ENCODE measurements at regions not wholly inside any gene's neighbourhood (a gene's known extent, or its start where the extent isn't known, plus 50 kb on each side); places are given as distances from the start of the nearest gene placed in this dataset.

DNA sequence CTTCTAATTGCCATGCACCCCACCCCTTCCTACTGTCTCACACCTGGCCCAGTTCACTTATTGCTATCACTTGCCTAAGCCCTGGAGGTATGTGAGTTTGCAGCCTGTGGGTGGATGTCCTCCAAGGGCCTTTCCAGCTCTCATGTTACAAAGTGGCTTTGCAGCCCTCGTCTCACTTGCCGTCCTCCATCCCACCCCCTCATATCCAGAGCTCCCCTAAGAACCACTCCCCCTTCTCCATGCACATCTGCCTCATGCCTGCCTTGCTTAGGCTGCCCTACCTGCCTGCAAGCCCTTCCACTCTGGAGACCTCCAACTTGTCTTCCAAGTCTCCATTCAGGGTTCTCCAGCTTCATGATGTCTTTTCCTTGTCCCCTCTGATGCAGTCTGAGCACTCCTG, 119.4 kb upstream of the NLRP1 start:
- Histone ChIP-seq H3K27ac (ENCODE audit: low read depth, low read length) (no peak overlapping the region), H3K4me2 (ENCODE audit: low read depth, low read length, poor library complexity, severe bottlenecking) (no peak overlapping the region), H3K79me2 (ENCODE audit: insufficient read depth, low read length) (no peaks in the 10 kb centered on the region), H3F3A (ENCODE audit: insufficient read depth) (no peaks in the 10 kb centered on the region), H3K9me3 (ENCODE audit: insufficient read depth, low read length) (no peaks in the 10 kb centered on the region), H4K20me1 (ENCODE audit: low read depth, low read length) (no peaks in the 10 kb centered on the region), H2AFZ (ENCODE audit: low read depth, low read length, severe bottlenecking) (no peak overlapping the region), H3K4me3 (ENCODE audit: insufficient read depth, low read length, poor library complexity, severe bottlenecking) (no peak overlapping the region), H3K36me3 (ENCODE audit: low read length) (no peaks in the 10 kb centered on the region), H3K27me3 (ENCODE audit: low read length) (no peaks in the 10 kb centered on the region), H3K9me2 (replicated peaks; ENCODE audit: insufficient read depth, low read length) (no peaks in the 10 kb centered on the region), H3K9ac (ENCODE audit: low read length) (no peak overlapping the region)
- TF ChIP-seq, protein P1, sequence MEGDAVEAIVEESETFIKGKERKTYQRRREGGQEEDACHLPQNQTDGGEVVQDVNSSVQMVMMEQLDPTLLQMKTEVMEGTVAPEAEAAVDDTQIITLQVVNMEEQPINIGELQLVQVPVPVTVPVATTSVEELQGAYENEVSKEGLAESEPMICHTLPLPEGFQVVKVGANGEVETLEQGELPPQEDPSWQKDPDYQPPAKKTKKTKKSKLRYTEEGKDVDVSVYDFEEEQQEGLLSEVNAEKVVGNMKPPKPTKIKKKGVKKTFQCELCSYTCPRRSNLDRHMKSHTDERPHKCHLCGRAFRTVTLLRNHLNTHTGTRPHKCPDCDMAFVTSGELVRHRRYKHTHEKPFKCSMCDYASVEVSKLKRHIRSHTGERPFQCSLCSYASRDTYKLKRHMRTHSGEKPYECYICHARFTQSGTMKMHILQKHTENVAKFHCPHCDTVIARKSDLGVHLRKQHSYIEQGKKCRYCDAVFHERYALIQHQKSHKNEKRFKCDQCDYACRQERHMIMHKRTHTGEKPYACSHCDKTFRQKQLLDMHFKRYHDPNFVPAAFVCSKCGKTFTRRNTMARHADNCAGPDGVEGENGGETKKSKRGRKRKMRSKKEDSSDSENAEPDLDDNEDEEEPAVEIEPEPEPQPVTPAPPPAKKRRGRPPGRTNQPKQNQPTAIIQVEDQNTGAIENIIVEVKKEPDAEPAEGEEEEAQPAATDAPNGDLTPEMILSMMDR (IDR thresholded peaks at IDR 0.05; ENCODE audit: insufficient read depth, low read length, poor library complexity, severe bottlenecking): no peak

DNA sequence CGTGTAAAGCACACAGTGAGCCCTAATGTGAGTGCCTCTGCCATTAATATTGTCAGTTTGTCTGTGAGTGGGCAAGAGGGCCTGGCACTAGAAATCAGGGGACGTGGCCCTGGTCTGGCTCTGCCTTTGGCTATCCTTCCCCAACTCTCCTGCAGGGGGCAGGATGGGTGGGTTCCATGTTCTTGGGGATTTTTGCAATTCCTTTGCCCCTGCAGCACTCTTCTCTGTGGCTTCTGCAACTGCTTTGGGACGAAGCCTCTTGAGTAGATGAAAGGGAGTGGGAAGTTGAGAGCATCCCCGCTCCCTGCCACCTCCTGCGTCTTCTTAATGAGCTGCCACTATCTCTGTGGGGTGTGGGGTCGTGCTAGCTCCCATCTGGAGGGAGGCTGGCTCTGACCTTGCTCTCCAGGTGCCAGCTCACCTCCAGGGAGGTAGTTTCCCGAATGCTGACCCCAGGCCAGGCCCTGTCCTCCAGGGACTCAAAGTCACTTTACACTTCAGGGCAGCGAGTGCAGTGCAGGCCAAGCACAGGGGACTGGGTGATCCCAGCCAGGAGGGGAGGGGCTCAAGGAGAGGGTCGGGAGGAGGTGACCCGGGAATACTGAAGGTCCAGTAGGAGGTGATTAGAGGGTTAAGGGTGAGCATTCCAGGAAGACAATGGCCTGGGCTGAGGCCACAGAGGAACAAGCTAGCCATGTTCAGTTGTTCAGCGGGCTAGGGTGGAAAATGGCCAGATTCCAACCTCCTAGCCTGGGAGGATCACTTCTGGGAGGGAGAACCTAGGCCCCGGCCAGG, 121.0 kb upstream of the NLRP1 start:
- no peaks in the 10 kb centered on the region for H3K9me3 ChIP-seq (ENCODE audit: insufficient read depth, low read length)
- no peaks in the 10 kb centered on the region for H3K9me2 ChIP-seq (replicated peaks; ENCODE audit: insufficient read depth, low read length)
- H3K4me3 ChIP-seq (ENCODE audit: insufficient read depth, low read length, poor library complexity, severe bottlenecking): no peak overlapping the region
- TF ChIP-seq EZH2phosphoT487 (conservative IDR thresholded peaks at IDR 0.05; ENCODE audit: low read length): no peak
- TF ChIP-seq, protein P1 (IDR thresholded peaks at IDR 0.05; ENCODE audit: insufficient read depth, low read length, poor library complexity, severe bottlenecking): no peak
- no peaks in the 10 kb centered on the region for H3K36me3 ChIP-seq (ENCODE audit: low read length)
- H3K4me2 ChIP-seq (ENCODE audit: low read depth, low read length, poor library complexity, severe bottlenecking): no peak overlapping the region
- H2AFZ ChIP-seq (ENCODE audit: low read depth, low read length, severe bottlenecking): no peak overlapping the region
- H3K79me2 ChIP-seq (ENCODE audit: insufficient read depth, low read length): no peaks in the 10 kb centered on the region
- H3K27ac ChIP-seq (ENCODE audit: low read depth, low read length): no peak overlapping the region
- H3K9ac ChIP-seq (ENCODE audit: low read length): no peak overlapping the region
- H3K27me3 ChIP-seq (ENCODE audit: low read length): no peaks in the 10 kb centered on the region
- H4K20me1 ChIP-seq (ENCODE audit: low read depth, low read length): no peaks in the 10 kb centered on the region
- H3F3A ChIP-seq (ENCODE audit: insufficient read depth): no peaks in the 10 kb centered on the region

DNA sequence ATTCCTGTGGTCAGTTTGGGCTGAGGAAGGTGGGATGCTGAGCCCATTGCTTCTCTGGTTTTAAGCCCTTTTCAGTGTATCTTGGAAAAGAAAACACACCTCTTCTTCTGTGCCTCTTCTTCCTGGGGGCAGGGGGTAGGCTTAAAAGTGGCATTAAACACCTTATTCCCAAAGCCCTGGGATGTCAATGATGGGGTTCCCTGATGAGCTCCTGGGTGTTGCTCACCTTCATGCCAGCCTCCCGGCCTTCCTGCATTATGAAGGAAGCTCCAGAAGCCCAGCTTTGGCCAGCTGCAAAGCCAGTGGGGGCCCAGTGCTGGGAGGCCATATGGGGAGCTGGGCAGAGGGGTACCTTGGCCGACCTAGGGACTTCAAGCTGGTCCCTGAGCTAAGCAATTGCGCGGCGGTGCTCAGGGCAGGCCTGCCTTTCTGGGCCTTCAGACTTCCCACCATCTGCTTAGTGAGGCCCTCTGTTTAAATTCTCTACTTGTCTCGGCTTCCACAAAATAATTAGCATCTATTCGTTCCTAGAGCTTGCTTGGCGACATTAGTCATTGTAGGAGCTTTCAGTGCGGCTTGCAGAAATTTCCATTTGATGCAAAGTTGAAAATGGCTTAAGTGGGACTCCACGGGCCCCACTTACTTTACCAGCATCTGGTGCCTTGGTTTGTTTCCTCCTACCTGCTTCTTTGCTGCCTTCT, 121.7 kb upstream of the NLRP1 start:
- Histone ChIP-seq H3K9me3 (ENCODE audit: insufficient read depth, low read length) (no peaks in the 10 kb centered on the region), H3K9me2 (replicated peaks; ENCODE audit: insufficient read depth, low read length) (no peaks in the 10 kb centered on the region)
- no peak for TF ChIP-seq EZH2phosphoT487 (conservative IDR thresholded peaks at IDR 0.05; ENCODE audit: low read length)
- TF ChIP-seq, protein P1 (IDR thresholded peaks at IDR 0.05; ENCODE audit: insufficient read depth, low read length, poor library complexity, severe bottlenecking): no peak

More for the DNA sequence above, 121.7 kb upstream of the NLRP1 start:
- Histone ChIP-seq H3K4me3 (ENCODE audit: insufficient read depth, low read length, poor library complexity, severe bottlenecking) (no peak overlapping the region), H2AFZ (ENCODE audit: low read depth, low read length, severe bottlenecking) (no peak overlapping the region), H3K27me3 (ENCODE audit: low read length) (no peaks in the 10 kb centered on the region), H3K27ac (ENCODE audit: low read depth, low read length) (no peak overlapping the region), H3K36me3 (ENCODE audit: low read length) (no peaks in the 10 kb centered on the region), H3K4me2 (ENCODE audit: low read depth, low read length, poor library complexity, severe bottlenecking) (no peak overlapping the region), H3F3A (ENCODE audit: insufficient read depth) (no peaks in the 10 kb centered on the region), H3K9ac (ENCODE audit: low read length) (no peak overlapping the region), H3K79me2 (ENCODE audit: insufficient read depth, low read length) (no peaks in the 10 kb centered on the region), H4K20me1 (ENCODE audit: low read depth, low read length) (no peaks in the 10 kb centered on the region)

Measured in SU-DHL-6 (cell line).